GM12875 (cell line): ENCODE measurements at regions not wholly inside any gene's neighbourhood (a gene's known extent, or its start where the extent isn't known, plus 50 kb on each side); places are given as distances from the start of the nearest gene placed in this dataset.

Source experiments
- H3K4me3 ChIP-seq: one replicate; pipeline ENCODE4 v1.5.1; 2011; ENCODE audit warnings: low read depth, low read length, control low read depth
- CTCF ChIP-seq: IDR thresholded peaks from 2 replicates; pipeline ENCODE4 v1.5.1; 2011; ENCODE audit warnings: low read depth, mild to moderate bottlenecking, control low read depth, inconsistent platforms, low read length, moderate library complexity, borderline replicate concordance; ENCODE audit not compliant: insufficient read depth

GRCh38 chr12:3947781-3948180, 74.6 kb upstream of the PARP11 start:
- no peak overlapping the region for H3K4me3 ChIP-seq
- no peak for TF ChIP-seq CTCF

- no peak overlapping the region for H3K4me3 ChIP-seq
- no peak for TF ChIP-seq CTCF
These were observed 72.5 kb upstream of the PARP11 start for GRCh38 chr12:3945671-3946070.

- no peak overlapping the region for H3K4me3 ChIP-seq
- no peak for TF ChIP-seq CTCF
These were observed 71.4 kb upstream of the PARP11 start for GRCh38 chr12:3944620-3945019.

- no peak for TF ChIP-seq CTCF
- no peak overlapping the region for H3K4me3 ChIP-seq
These were observed 64.9 kb upstream of the PARP11 start for GRCh38 chr12:3938042-3938544.

GRCh38 chr12:3935078-3935477, 61.9 kb upstream of the PARP11 start:
- H3K4me3 ChIP-seq: no peak overlapping the region
- TF ChIP-seq CTCF: no peak

- no peak for TF ChIP-seq CTCF
- H3K4me3 ChIP-seq: no peak overlapping the region
These were observed 60.6 kb upstream of the PARP11 start for GRCh38 chr12:3933819-3934192.

GRCh38 chr12:3933074-3933818, 60.0 kb upstream of the PARP11 start:
- no peak overlapping the region for H3K4me3 ChIP-seq
- no peak for TF ChIP-seq CTCF
